GM12878 (cell line): ENCODE measurements at regions not wholly inside any gene's neighbourhood (a gene's known extent, or its start where the extent isn't known, plus 50 kb on each side); places are given as distances from the start of the nearest gene placed in this dataset.

ENCODE experiments used
- ATAC-seq: fragments of 200-7000 bp; cut with Tn5 transposase; 3 replicates; pipeline ENCODE4 v1.9.1; 2020; ENCODE audit warnings: mild to moderate bottlenecking, moderate library complexity
- BruUV-seq: library from RNA; stranded (reverse); fragments of 400-500 nt; replicated peaks from 2 replicates; lab custom pipeline; 2021; lab: Mats Ljungman, UMichigan
- CTCF ChIA-PET: fragments of 300-600 bp; sonication (Branson Sonifier 250); formaldehyde crosslinking; extraction: SDS; loops from one replicate; lab custom pipeline; 2021; ENCODE audit warnings: inconsistent platforms; lab: Yijun Ruan, JAX
- POLR2A ChIA-PET: fragments of 350-600 bp; formaldehyde crosslinking; extraction: SDS; loops from one replicate; lab custom pipeline; 2021; ENCODE audit warnings: inconsistent platforms; lab: Charles Lee
- RAD21 ChIA-PET: fragments of 300-600 bp; sonication (Branson Sonifier 250); formaldehyde crosslinking; loops from one replicate; lab custom pipeline; 2023; ENCODE audit warnings: antibody characterized with exemption; ENCODE audit not compliant: unreplicated experiment; lab: Charles Lee
- SMC1A ChIA-PET: fragments of 300-600 bp; sonication (Branson Sonifier 250); formaldehyde crosslinking; loops from one replicate; lab custom pipeline; 2023; ENCODE audit not compliant: unreplicated experiment, uncharacterized antibody; lab: Charles Lee
- DNase-seq: peaks from one replicate; pipeline ENCODE4 v3.0.0-alpha.2; 2011; ENCODE audit warnings: low read depth, low spot score
- FAIRE-seq: peaks from 3 replicates; lab custom pipeline; 2011; peaks lifted over from hg19 to GRCh38; lab: Jason Lieb, UNC
- H2AFZ ChIP-seq: 2 replicates; pipeline ENCODE4 v1.6.0; 2011; ENCODE audit warnings: low read depth, low read length, control low read depth; ENCODE audit not compliant: control insufficient read depth
- H3K27ac ChIP-seq: 2 replicates; pipeline ENCODE4 v1.5.1; 2011; ENCODE audit warnings: control low read depth; ENCODE audit not compliant: control insufficient read depth, insufficient read depth
- H3K27me3 ChIP-seq, 2 experiments: replicated peaks in 1 of 2; 2 replicates each; pipeline versions ENCODE4 v1.6.0 to v1.6.1; 2011; ENCODE audit warnings: low read length in 1 of 2; ENCODE audit not compliant: control insufficient read depth in 2 of 2, insufficient read depth in 2 of 2
- H3K36me3 ChIP-seq, 2 experiments: 2 replicates each; pipeline ENCODE4 v1.5.1; 2011; ENCODE audit warnings: low read length in 1 of 2; ENCODE audit not compliant: control insufficient read depth in 2 of 2, insufficient read depth in 2 of 2
- H3K4me1 ChIP-seq: 2 replicates; pipeline ENCODE4 v1.6.1; 2011; ENCODE audit warnings: mild to moderate bottlenecking, low read length, moderate library complexity, mixed read lengths; ENCODE audit not compliant: control insufficient read depth, insufficient read depth
- H3K4me2 ChIP-seq: 2 replicates; pipeline ENCODE4 v1.6.0; 2011; ENCODE audit warnings: control low read depth; ENCODE audit not compliant: control insufficient read depth, insufficient read depth
- H3K4me3 ChIP-seq: fragments of 200-600 bp; sonication (generic); 2 replicates; pipeline ENCODE4 v1.5.1; 2016
- H3K79me2 ChIP-seq: 2 replicates; pipeline ENCODE4 v1.6.0; 2011; ENCODE audit warnings: low read length; ENCODE audit not compliant: control insufficient read depth, insufficient read depth
- H3K9ac ChIP-seq: 2 replicates; pipeline ENCODE4 v1.8.0; 2011; ENCODE audit warnings: low read length, control low read depth, mixed read lengths; ENCODE audit not compliant: control insufficient read depth, insufficient read depth
- H3K9me3 ChIP-seq: replicated peaks from 3 replicates; pipeline ENCODE4 v1.5.1; 2011; ENCODE audit warnings: mild to moderate bottlenecking, low read length; ENCODE audit not compliant: control insufficient read depth, insufficient read depth
- H4K20me1 ChIP-seq: 2 replicates; pipeline ENCODE4 v1.6.0; 2011; ENCODE audit not compliant: control insufficient read depth, insufficient read depth
- CEBPB ChIP-seq, 2 experiments: fragments of 150-350 bp in 1 of 2; IDR thresholded peaks; 2 replicates each; pipeline ENCODE4 v1.6.1; 2012 to 2014; ENCODE audit warnings: low read depth in 2 of 2, low read length in 2 of 2, borderline replicate concordance in 1 of 2, inconsistent platforms in 1 of 2
- E2F4 ChIP-seq: IDR thresholded peaks from 2 replicates; pipeline ENCODE4 v1.6.1; 2012; ENCODE audit warnings: low read depth, low read length, improper control_type of control experiment
- JUND ChIP-seq: IDR thresholded peaks from 2 replicates; pipeline ENCODE4 v1.6.1; 2012; ENCODE audit warnings: low read depth, mild to moderate bottlenecking, low read length, improper control_type of control experiment, moderate library complexity
- KAT2A ChIP-seq: conservative IDR thresholded peaks from 2 replicates; pipeline ENCODE4 v1.6.1; 2011; ENCODE audit warnings: low read depth, low read length; ENCODE audit not compliant: control insufficient read depth
- MYB ChIP-seq: fragments of 150-350 bp; IDR thresholded peaks from 2 replicates; pipeline ENCODE4 v1.6.1; 2014; ENCODE audit warnings: mild to moderate bottlenecking, low read depth, low read length, borderline replicate concordance
- MYC ChIP-seq: IDR thresholded peaks from 2 replicates; pipeline ENCODE4 v1.6.1; 2011; ENCODE audit warnings: mild to moderate bottlenecking, low read length, moderate library complexity, inconsistent platforms; ENCODE audit not compliant: insufficient read depth, insufficient replicate concordance, insufficient read length, severe bottlenecking
- NFYB ChIP-seq: IDR thresholded peaks from 2 replicates; pipeline ENCODE4 v1.6.1; 2011; ENCODE audit warnings: low read depth, mild to moderate bottlenecking, low read length, improper control_type of control experiment, moderate library complexity; ENCODE audit not compliant: insufficient read depth
- PML ChIP-seq: IDR thresholded peaks from 2 replicates; pipeline ENCODE4 v1.6.1; 2012; ENCODE audit warnings: low read length, inconsistent platforms
- RBBP5 ChIP-seq: fragments of 200-600 bp; sonication (generic); conservative IDR thresholded peaks from 2 replicates; pipeline ENCODE4 v1.6.1; 2016
- SMAD5 ChIP-seq: IDR thresholded peaks from 2 replicates; pipeline ENCODE4 v1.6.1; 2016; ENCODE audit warnings: antibody characterized with exemption, low read depth
- WGBS: methylation state at CpG from one replicate; pipeline ENCODE4 v1.1.6; 2016; ENCODE audit warnings: low lambda C conversion rate; ENCODE audit not compliant: insufficient replicate concordance, insufficient coverage; ENCODE audit errors: missing lambda C conversion rate; 5-methylcytosine and 5-hydroxymethylcytosine counted together
- in situ Hi-C: fragments of 300-500 bp; cut with MboI; formaldehyde crosslinking; loops from 9 replicates; pipeline ENCODE4 v1.14.3; 2018; ENCODE audit warnings: mixed read lengths
- intact Hi-C: fragments of 100-400 bp; cut with micrococcal nuclease; formaldehyde crosslinking; loops from one replicate; pipeline ENCODE4 v1.14.2; 2022; ENCODE audit not compliant: unreplicated experiment
- TF ChIP-seq, protein P1 (sequence below): fragments of 450-650 bp; formaldehyde crosslinking; IDR thresholded peaks from 2 replicates; pipeline ENCODE4 v1.4.0; 2020; ENCODE audit warnings: mild to moderate bottlenecking, moderate library complexity

DNA sequence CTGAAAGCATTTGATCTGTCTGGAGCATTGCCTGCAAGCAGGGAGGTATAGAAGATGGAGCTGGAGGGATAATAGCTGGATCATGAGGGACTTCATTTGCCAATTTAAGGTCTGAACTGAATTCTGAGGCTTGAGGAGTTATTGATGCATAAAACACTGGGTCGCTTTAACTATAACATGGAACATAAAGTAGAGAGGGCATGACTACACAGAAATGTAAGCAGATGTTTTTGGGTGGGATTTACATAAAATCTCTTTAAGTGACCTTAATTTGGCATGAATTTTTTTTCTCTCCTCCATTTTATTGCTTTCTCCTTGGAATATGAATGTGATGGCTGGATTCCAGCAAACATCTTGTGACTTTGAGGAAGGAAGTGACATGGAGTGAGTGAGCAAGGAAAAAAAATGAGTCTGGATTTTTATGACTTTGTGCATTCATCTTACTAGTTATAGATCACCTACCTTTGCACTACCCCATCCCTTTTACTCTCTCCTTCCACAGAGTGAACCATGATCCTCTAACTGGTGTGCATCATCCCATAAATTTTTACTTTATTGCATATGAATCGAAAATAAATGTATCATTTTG lies 356.0 kb downstream of the DUSP6 start:
- in situ Hi-C loops = no loop called here
- WGBS = 2% methylated on average over 2 of the region's 2 CpGs
- ChIA-PET RAD21 (no interaction called here), SMC1A (no interaction called here), CTCF (no interaction called here), POLR2A (no interaction called here)
- ATAC-seq (no peak), DNase-seq (no peak), FAIRE-seq (no peak)
- Histone ChIP-seq H3K4me3 (no peak overlapping the region), H2AFZ (no peak overlapping the region), H3K9ac (no peak overlapping the region), H3K9me3 (no peaks in the 10 kb centered on the region), H3K36me3 (no peaks in the 10 kb centered on the region), H3K4me1 (no peaks in the 10 kb centered on the region), H4K20me1 (no peaks in the 10 kb centered on the region), H3K27me3 (no peaks in the 10 kb centered on the region), H3K4me2 (no peak overlapping the region), H3K27ac (no peak overlapping the region), H3K79me2 (no peaks in the 10 kb centered on the region)
- TF ChIP-seq E2F4 = no peak
- no peak for TF ChIP-seq RBBP5
- no peak for TF ChIP-seq SMAD5
- no peak for TF ChIP-seq CEBPB (IDR thresholded peaks at IDR 0.05; ENCODE audit: borderline replicate concordance in 1 of 2, low read depth in 2 of 2, low read length in 2 of 2)
- no peak for TF ChIP-seq JUND
- no peak for TF ChIP-seq NFYB
- no TSS peak for BruUV-seq
- intact Hi-C loops = loop anchor here (5.0 kb wide), 1 partner anchor 419 kb away; no protein-coding TSS in a partner anchor

DNA sequence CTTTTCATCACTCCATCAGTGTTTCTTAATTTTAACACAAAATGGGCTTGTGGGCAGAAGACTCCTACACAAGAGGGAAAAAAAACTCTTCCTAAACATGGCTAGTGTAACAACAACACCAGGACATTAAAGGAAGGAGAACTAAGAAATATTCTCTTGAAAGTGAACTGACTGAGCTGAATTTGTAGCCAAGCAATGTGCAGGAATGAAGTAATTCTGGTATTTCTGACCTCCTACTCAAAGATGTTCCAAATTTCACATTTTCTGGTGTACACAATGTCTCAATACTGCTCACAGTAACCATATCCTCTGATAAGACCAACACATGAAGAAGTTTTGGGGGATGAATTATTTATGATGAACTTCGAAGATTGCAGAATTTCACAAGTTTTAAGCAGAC lies 357.3 kb downstream of the DUSP6 start:
- POLR2A ChIA-PET = no interaction called here
- WGBS = 0% methylated on average over 1 of the region's 1 CpG
- H3K4me2 ChIP-seq = no peak overlapping the region
- RAD21 ChIA-PET = no interaction called here
- no peak overlapping the region for H3K9ac ChIP-seq
- H3K79me2 ChIP-seq = no peaks in the 10 kb centered on the region
- no peak overlapping the region for H3K27ac ChIP-seq
- ATAC-seq (no peak), FAIRE-seq (no peak), DNase-seq (no peak)
- no peak overlapping the region for H2AFZ ChIP-seq
- CTCF ChIA-PET = interaction anchor here (2.4 to 2.7 kb wide), 2 partner anchors 840 to 884 kb away, joined by 13 to 15 read pairs; no protein-coding TSS in a partner anchor
- no peaks in the 10 kb centered on the region for H3K4me1 ChIP-seq
- BruUV-seq = no TSS peak
- intact Hi-C loops = loop anchor here (5.0 kb wide), 2 partner anchors 418 to 843 kb away; no protein-coding TSS in a partner anchor
- SMC1A ChIA-PET = interaction anchor here (2.1 to 2.5 kb wide), 2 partner anchors 126 to 840 kb away, joined by 5 to 14 read pairs; no protein-coding TSS in a partner anchor
- no peaks in the 10 kb centered on the region for H3K27me3 ChIP-seq
- no peaks in the 10 kb centered on the region for H3K9me3 ChIP-seq
- no peaks in the 10 kb centered on the region for H3K36me3 ChIP-seq
- in situ Hi-C loops = no loop called here
- no peaks in the 10 kb centered on the region for H4K20me1 ChIP-seq
- H3K4me3 ChIP-seq = no peak overlapping the region
- no peak for TF ChIP-seq MYC
- TF ChIP-seq KAT2A = no peak
- no peak for TF ChIP-seq MYB
- TF ChIP-seq, protein P1, sequence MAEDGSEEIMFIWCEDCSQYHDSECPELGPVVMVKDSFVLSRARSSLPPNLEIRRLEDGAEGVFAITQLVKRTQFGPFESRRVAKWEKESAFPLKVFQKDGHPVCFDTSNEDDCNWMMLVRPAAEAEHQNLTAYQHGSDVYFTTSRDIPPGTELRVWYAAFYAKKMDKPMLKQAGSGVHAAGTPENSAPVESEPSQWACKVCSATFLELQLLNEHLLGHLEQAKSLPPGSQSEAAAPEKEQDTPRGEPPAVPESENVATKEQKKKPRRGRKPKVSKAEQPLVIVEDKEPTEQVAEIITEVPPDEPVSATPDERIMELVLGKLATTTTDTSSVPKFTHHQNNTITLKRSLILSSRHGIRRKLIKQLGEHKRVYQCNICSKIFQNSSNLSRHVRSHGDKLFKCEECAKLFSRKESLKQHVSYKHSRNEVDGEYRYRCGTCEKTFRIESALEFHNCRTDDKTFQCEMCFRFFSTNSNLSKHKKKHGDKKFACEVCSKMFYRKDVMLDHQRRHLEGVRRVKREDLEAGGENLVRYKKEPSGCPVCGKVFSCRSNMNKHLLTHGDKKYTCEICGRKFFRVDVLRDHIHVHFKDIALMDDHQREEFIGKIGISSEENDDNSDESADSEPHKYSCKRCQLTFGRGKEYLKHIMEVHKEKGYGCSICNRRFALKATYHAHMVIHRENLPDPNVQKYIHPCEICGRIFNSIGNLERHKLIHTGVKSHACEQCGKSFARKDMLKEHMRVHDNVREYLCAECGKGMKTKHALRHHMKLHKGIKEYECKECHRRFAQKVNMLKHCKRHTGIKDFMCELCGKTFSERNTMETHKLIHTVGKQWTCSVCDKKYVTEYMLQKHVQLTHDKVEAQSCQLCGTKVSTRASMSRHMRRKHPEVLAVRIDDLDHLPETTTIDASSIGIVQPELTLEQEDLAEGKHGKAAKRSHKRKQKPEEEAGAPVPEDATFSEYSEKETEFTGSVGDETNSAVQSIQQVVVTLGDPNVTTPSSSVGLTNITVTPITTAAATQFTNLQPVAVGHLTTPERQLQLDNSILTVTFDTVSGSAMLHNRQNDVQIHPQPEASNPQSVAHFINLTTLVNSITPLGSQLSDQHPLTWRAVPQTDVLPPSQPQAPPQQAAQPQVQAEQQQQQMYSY (CRISPR knock-in tag) = no peak
- no peak for TF ChIP-seq PML
